ENCODE measurements at regions not wholly inside any gene's neighbourhood (a gene's known extent, or its start where the extent isn't known, plus 50 kb on each side); places are given as distances from the start of the nearest gene placed in this dataset.

DNA sequence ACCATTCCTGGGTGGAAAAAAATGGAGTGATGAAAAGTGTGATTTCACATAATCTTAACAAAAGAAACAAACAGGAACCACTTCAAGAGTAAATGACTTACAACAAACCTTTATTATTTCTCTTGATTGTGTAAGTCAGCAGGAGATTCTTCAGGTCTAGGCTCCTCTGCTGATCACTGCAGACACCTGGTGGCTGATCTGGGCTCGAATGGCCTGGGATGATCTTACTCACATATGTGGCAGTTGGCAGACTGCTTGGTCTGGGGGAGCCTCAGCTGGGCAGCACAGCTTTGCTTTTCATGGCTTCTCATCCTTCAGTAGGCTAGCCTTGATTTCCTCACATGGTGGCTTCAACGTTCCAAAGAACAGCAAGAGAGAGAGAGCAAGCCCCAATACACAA, 215.4 kb upstream of the PRICKLE1 start:
- H3K27me3 ChIP-seq = no peaks in the 10 kb centered on the region
- no peaks in the 10 kb centered on the region for H4K20me1 ChIP-seq (ENCODE audit: low read depth)
- H3K4me2 ChIP-seq = no peak overlapping the region
- no peak overlapping the region for H3K4me3 ChIP-seq
- Mint-ChIP-seq H3K9me3 (no peaks in the 10 kb centered on the region), H3K27ac (no peak overlapping the region), H3K4me1 (peaks cover 4% of the 10 kb centered on the region), H3K36me3 (no peaks in the 10 kb centered on the region), H3K27me3 (ENCODE audit: insufficient read depth, low read depth) (no peaks in the 10 kb centered on the region), H3K4me3 (no peak overlapping the region)
- no peak for DNase-seq (ENCODE audit: low spot score)
- no peaks in the 10 kb centered on the region for H3K9me3 ChIP-seq (ENCODE audit: low read depth)
- no peaks in the 10 kb centered on the region for H3F3A ChIP-seq (ENCODE audit: low read depth)
- H3K4me1 ChIP-seq = no peaks in the 10 kb centered on the region
- H3K36me3 ChIP-seq = no peaks in the 10 kb centered on the region
- H3K79me2 ChIP-seq (ENCODE audit: low read depth) = no peaks in the 10 kb centered on the region
- no peak overlapping the region for H3K27ac ChIP-seq
- peak overlapping the region; percentile 0 for H2AFZ ChIP-seq (replicated peaks)
- no peak overlapping the region for H3K9ac ChIP-seq
- TF ChIP-seq EZH2 (IDR thresholded peaks at IDR 0.05) (no peak), EZH2phosphoT487 (IDR thresholded peaks at IDR 0.05) (no peak)
- TF ChIP-seq, protein P1, sequence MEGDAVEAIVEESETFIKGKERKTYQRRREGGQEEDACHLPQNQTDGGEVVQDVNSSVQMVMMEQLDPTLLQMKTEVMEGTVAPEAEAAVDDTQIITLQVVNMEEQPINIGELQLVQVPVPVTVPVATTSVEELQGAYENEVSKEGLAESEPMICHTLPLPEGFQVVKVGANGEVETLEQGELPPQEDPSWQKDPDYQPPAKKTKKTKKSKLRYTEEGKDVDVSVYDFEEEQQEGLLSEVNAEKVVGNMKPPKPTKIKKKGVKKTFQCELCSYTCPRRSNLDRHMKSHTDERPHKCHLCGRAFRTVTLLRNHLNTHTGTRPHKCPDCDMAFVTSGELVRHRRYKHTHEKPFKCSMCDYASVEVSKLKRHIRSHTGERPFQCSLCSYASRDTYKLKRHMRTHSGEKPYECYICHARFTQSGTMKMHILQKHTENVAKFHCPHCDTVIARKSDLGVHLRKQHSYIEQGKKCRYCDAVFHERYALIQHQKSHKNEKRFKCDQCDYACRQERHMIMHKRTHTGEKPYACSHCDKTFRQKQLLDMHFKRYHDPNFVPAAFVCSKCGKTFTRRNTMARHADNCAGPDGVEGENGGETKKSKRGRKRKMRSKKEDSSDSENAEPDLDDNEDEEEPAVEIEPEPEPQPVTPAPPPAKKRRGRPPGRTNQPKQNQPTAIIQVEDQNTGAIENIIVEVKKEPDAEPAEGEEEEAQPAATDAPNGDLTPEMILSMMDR (IDR thresholded peaks at IDR 0.05) = no peak

DNA sequence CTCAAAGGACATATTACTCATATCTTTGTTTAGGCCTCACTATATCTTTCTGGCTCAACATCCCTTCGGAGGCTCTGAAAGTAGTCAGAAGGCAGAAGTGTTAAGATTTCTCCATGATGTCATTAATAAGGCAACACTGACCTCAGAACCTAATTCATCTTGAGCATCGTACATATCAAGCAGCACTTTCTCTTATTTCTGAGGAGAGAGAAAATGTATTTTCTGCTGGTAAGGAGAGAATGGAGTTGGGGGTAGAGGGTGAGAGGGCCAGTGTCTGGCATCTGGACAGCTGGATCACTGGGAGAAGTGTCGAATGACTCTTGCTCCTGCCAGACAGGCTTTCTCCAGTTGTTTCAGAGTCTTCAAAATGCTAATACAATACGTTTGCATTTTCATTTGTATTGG, 213.2 kb upstream of the PRICKLE1 start:
- H3K27ac Mint-ChIP-seq = no peak overlapping the region
- H3K4me3 Mint-ChIP-seq = no peak overlapping the region
- Histone ChIP-seq H3K9ac (no peak overlapping the region), H2AFZ (replicated peaks) (no peak overlapping the region), H3K9me3 (ENCODE audit: low read depth) (no peaks in the 10 kb centered on the region), H3K36me3 (no peaks in the 10 kb centered on the region), H3K4me1 (no peaks in the 10 kb centered on the region), H3K27me3 (no peaks in the 10 kb centered on the region), H3K27ac (no peak overlapping the region), H3F3A (ENCODE audit: low read depth) (no peaks in the 10 kb centered on the region), H4K20me1 (ENCODE audit: low read depth) (no peaks in the 10 kb centered on the region), H3K4me2 (no peak overlapping the region), H3K4me3 (no peak overlapping the region), H3K79me2 (ENCODE audit: low read depth) (no peaks in the 10 kb centered on the region)
- H3K27me3 Mint-ChIP-seq (ENCODE audit: insufficient read depth, low read depth) = no peaks in the 10 kb centered on the region
- TF ChIP-seq EZH2 (IDR thresholded peaks at IDR 0.05) = no peak
- no peak for TF ChIP-seq EZH2phosphoT487 (IDR thresholded peaks at IDR 0.05)
- TF ChIP-seq, protein P1 (IDR thresholded peaks at IDR 0.05) = no peak
- no peak for DNase-seq (ENCODE audit: low spot score)
- no peaks in the 10 kb centered on the region for H3K36me3 Mint-ChIP-seq
- H3K4me1 Mint-ChIP-seq = peaks cover 4% of the 10 kb centered on the region
- no peaks in the 10 kb centered on the region for H3K9me3 Mint-ChIP-seq

DNA sequence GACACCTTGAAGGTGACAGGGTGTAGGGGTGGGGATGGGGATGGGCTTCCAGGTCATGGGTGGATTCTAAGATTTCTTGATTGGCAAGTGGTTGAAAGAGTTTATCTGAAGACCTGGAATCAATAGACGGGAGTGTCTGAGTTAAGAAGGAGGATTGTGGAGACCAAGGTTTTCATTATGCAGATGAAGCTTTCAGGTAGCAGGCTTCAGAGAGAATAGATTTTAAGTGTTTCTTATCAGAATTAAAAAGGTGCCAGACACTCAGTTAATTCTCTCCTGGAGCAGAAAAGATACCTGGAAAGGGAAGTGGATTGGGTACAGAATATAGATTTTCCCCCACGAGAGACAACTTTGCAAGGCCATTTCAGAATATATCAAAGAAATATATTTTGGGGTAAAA, 211.7 kb upstream of the PRICKLE1 start:
- H3K27ac Mint-ChIP-seq = no peak overlapping the region
- no peak overlapping the region for H3K27ac ChIP-seq
- H3K36me3 ChIP-seq = no peaks in the 10 kb centered on the region
- no peaks in the 10 kb centered on the region for H3F3A ChIP-seq (ENCODE audit: low read depth)
- no peak overlapping the region for H3K9ac ChIP-seq
- H3K9me3 Mint-ChIP-seq = no peaks in the 10 kb centered on the region
- H3K4me1 Mint-ChIP-seq = no peaks in the 10 kb centered on the region
- no peaks in the 10 kb centered on the region for H3K4me1 ChIP-seq
- no peak overlapping the region for H2AFZ ChIP-seq (replicated peaks)
- TF ChIP-seq EZH2 (IDR thresholded peaks at IDR 0.05) (no peak), EZH2phosphoT487 (IDR thresholded peaks at IDR 0.05) (no peak)
- TF ChIP-seq, protein P1 (IDR thresholded peaks at IDR 0.05) = no peak
- H3K36me3 Mint-ChIP-seq = no peaks in the 10 kb centered on the region
- no peaks in the 10 kb centered on the region for H3K27me3 Mint-ChIP-seq (ENCODE audit: insufficient read depth, low read depth)
- H3K27me3 ChIP-seq = no peaks in the 10 kb centered on the region
- H3K9me3 ChIP-seq (ENCODE audit: low read depth) = no peaks in the 10 kb centered on the region
- no peaks in the 10 kb centered on the region for H3K79me2 ChIP-seq (ENCODE audit: low read depth)
- no peak overlapping the region for H3K4me3 ChIP-seq
- no peak overlapping the region for H3K4me3 Mint-ChIP-seq
- H3K4me2 ChIP-seq = no peak overlapping the region
- no peaks in the 10 kb centered on the region for H4K20me1 ChIP-seq (ENCODE audit: low read depth)
- no peak for DNase-seq (ENCODE audit: low spot score)

DNA sequence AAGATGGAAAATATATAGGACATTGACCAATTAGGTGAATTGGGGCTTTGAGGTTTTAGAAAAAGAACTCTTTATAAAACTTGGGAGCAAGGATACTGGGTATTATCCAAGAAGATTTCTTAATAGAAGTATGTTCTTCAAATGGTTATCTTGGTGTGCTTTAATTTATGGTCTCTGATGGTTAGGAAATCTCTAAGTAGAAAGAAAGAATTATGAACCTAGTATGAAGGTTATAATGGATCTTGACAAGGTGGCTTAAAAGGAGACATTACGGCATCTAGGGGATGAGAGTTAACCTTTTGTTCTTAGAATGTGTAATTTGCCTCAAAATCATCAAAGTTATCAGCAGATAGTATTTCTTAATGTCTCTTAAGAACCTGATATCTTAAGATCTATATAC, 210.4 kb upstream of the PRICKLE1 start:
- H2AFZ ChIP-seq (replicated peaks) = no peak overlapping the region
- no peaks in the 10 kb centered on the region for H4K20me1 ChIP-seq (ENCODE audit: low read depth)
- no peak overlapping the region for H3K4me3 Mint-ChIP-seq
- no peak overlapping the region for H3K27ac ChIP-seq
- no peaks in the 10 kb centered on the region for H3K36me3 Mint-ChIP-seq
- no peaks in the 10 kb centered on the region for H3K36me3 ChIP-seq
- no peaks in the 10 kb centered on the region for H3K27me3 ChIP-seq
- no peak overlapping the region for H3K4me2 ChIP-seq
- no peak overlapping the region for H3K4me3 ChIP-seq
- no peaks in the 10 kb centered on the region for H3K79me2 ChIP-seq (ENCODE audit: low read depth)
- no peaks in the 10 kb centered on the region for H3K4me1 Mint-ChIP-seq
- TF ChIP-seq, protein P1 (IDR thresholded peaks at IDR 0.05) = no peak
- TF ChIP-seq EZH2 (IDR thresholded peaks at IDR 0.05) (no peak), EZH2phosphoT487 (IDR thresholded peaks at IDR 0.05) (no peak)
- H3F3A ChIP-seq (ENCODE audit: low read depth) = no peaks in the 10 kb centered on the region
- no peaks in the 10 kb centered on the region for H3K9me3 Mint-ChIP-seq
- H3K9ac ChIP-seq = no peak overlapping the region
- DNase-seq (ENCODE audit: low spot score) = no peak
- H3K27me3 Mint-ChIP-seq (ENCODE audit: insufficient read depth, low read depth) = no peaks in the 10 kb centered on the region
- no peaks in the 10 kb centered on the region for H3K9me3 ChIP-seq (ENCODE audit: low read depth)
- no peaks in the 10 kb centered on the region for H3K4me1 ChIP-seq
- no peak overlapping the region for H3K27ac Mint-ChIP-seq
